ENCODE measurements at regions not wholly inside any gene's neighbourhood (a gene's known extent, or its start where the extent isn't known, plus 50 kb on each side); places are given as distances from the start of the nearest gene placed in this dataset.

- ATAC-seq: no peak
- no peak for DNase-seq
- Histone ChIP-seq H3K4me1 (ENCODE audit: control insufficient read depth, insufficient read depth, low read length) (no peaks in the 10 kb centered on the region), H3K27ac (ENCODE audit: low read length) (no peak overlapping the region), H3K9me3 (ENCODE audit: control insufficient read depth, low read length) (no peaks in the 10 kb centered on the region), H3K4me3 (ENCODE audit: low read length) (no peak overlapping the region), H3K27me3 (ENCODE audit: control insufficient read depth, insufficient read depth) (no peaks in the 10 kb centered on the region)
- WGBS: 65% methylated on average over 4 of the region's 4 CpGs
- intact Hi-C loops (cut with DNase I): no loop called here
Measured at GRCh38 chr4:36439556-36439955, 158.1 kb downstream of the DTHD1 start.

- Histone ChIP-seq H3K4me1 (ENCODE audit: control insufficient read depth, insufficient read depth, low read length) (no peaks in the 10 kb centered on the region), H3K4me3 (ENCODE audit: low read length) (no peak overlapping the region), H3K27ac (ENCODE audit: low read length) (no peak overlapping the region), H3K9me3 (ENCODE audit: control insufficient read depth, low read length) (no peaks in the 10 kb centered on the region), H3K27me3 (ENCODE audit: control insufficient read depth, insufficient read depth) (no peaks in the 10 kb centered on the region)
- ATAC-seq (no peak), DNase-seq (no peak)
- 80% methylated on average over 2 of the region's 2 CpGs for WGBS
- intact Hi-C loops (cut with DNase I): no loop called here
Measured at GRCh38 chr4:36445480-36445879, 164.1 kb downstream of the DTHD1 start.

DNA sequence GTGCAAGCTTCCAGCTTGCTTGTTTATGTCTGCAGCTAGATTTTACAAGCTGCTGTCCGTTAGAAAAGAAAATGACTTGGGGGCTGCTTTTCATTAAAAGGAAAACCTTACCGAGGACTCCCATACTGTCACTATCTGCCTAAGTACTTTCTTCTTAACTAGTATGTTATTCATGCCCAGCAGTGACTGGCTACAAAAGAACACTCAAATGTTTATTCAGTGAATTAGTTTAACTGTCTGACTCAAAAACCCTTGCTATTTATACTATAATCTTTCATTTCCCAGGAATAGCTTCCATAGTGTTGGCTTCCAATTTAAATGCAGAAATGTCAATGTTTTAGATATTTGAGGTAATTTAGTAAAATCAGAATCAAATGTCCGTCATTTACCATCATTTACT is 164.9 kb downstream of the DTHD1 start:
- H3K4me3 ChIP-seq (ENCODE audit: low read length): no peak overlapping the region
- ATAC-seq (no peak), DNase-seq (no peak)
- H3K9me3 ChIP-seq (ENCODE audit: control insufficient read depth, low read length): no peaks in the 10 kb centered on the region
- 78% methylated on average over 3 of the region's 3 CpGs for WGBS
- H3K4me1 ChIP-seq (ENCODE audit: control insufficient read depth, insufficient read depth, low read length): no peaks in the 10 kb centered on the region
- no peaks in the 10 kb centered on the region for H3K27me3 ChIP-seq (ENCODE audit: control insufficient read depth, insufficient read depth)
- intact Hi-C loops (cut with DNase I): no loop called here
- no peak overlapping the region for H3K27ac ChIP-seq (ENCODE audit: low read length)

GRCh38 chr4:36461344-36461743 is 179.9 kb downstream of the DTHD1 start:
- 31% methylated on average over 4 of the region's 4 CpGs for WGBS
- no peak for ATAC-seq
- no peaks in the 10 kb centered on the region for H3K9me3 ChIP-seq (ENCODE audit: control insufficient read depth, low read length)
- H3K27ac ChIP-seq (ENCODE audit: low read length): no peak overlapping the region
- no peaks in the 10 kb centered on the region for H3K4me1 ChIP-seq (ENCODE audit: control insufficient read depth, insufficient read depth, low read length)
- intact Hi-C loops (cut with DNase I): no loop called here
- H3K27me3 ChIP-seq (ENCODE audit: control insufficient read depth, insufficient read depth): no peaks in the 10 kb centered on the region
- DNase-seq: no peak
- H3K4me3 ChIP-seq (ENCODE audit: low read length): no peak overlapping the region

DNA sequence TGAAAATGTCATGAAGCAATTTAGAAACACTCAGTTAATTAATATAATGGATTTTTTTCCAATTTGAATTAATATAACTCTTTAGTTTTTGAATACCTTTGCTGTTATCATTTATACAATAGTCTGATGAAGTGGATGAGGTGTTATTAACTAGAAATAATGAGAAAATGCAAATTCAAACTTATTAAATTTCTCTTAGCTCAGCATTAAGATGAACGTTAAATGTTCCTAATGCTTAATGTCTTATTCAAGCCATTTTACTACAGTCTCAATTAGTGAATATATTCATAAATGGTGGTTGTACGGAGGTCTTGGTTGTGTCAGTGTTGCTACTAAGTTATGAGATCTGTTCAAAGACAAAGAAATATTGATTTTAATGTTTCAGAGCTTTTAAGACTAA is 186.3 kb downstream of the DTHD1 start:
- WGBS: 66% methylated on average over 2 of the region's 2 CpGs
- ATAC-seq: no peak
- intact Hi-C loops (cut with DNase I): no loop called here

GRCh38 chr4:36471903-36472302 is 190.5 kb downstream of the DTHD1 start:
- Histone ChIP-seq H3K27ac (ENCODE audit: low read length) (no peak overlapping the region), H3K9me3 (ENCODE audit: control insufficient read depth, low read length) (no peaks in the 10 kb centered on the region), H3K27me3 (ENCODE audit: control insufficient read depth, insufficient read depth) (no peaks in the 10 kb centered on the region), H3K4me1 (ENCODE audit: control insufficient read depth, insufficient read depth, low read length) (no peaks in the 10 kb centered on the region), H3K4me3 (ENCODE audit: low read length) (no peak overlapping the region)
- intact Hi-C loops (cut with DNase I): no loop called here
- ATAC-seq (no peak), DNase-seq (no peak)
- 78% methylated on average over 2 of the region's 2 CpGs for WGBS

More for the DNA sequence above, 186.3 kb downstream of the DTHD1 start:
- H3K9me3 ChIP-seq (ENCODE audit: control insufficient read depth, low read length): no peaks in the 10 kb centered on the region
- H3K4me3 ChIP-seq (ENCODE audit: low read length): no peak overlapping the region
- DNase-seq: no peak
- H3K27me3 ChIP-seq (ENCODE audit: control insufficient read depth, insufficient read depth): no peaks in the 10 kb centered on the region
- H3K4me1 ChIP-seq (ENCODE audit: control insufficient read depth, insufficient read depth, low read length): no peaks in the 10 kb centered on the region
- no peak overlapping the region for H3K27ac ChIP-seq (ENCODE audit: low read length)

DNA sequence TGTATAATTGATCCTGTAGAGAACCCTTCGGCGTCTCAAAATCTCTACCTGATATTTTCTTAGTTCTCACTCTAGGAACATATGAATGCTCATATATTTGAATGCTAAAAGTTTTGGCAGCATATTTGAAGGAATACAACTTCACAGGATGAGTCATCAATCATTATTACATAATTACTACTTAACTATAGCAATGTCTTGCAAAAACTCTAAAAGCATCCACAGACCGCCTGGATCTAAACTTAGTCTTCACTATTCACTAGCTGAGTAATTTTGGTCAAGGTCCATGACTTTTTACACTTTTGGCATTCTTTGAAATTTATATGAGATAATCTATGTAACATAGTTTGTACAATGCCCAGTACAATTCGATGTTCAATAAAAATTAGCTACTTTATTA is 194.7 kb downstream of the DTHD1 start:
- DNase-seq (no peak), ATAC-seq (no peak)
- Histone ChIP-seq H3K4me3 (ENCODE audit: low read length) (no peak overlapping the region), H3K27ac (ENCODE audit: low read length) (no peak overlapping the region), H3K4me1 (ENCODE audit: control insufficient read depth, insufficient read depth, low read length) (no peaks in the 10 kb centered on the region), H3K27me3 (ENCODE audit: control insufficient read depth, insufficient read depth) (no peaks in the 10 kb centered on the region), H3K9me3 (ENCODE audit: control insufficient read depth, low read length) (no peaks in the 10 kb centered on the region)
- WGBS: 86% methylated on average over 4 of the region's 4 CpGs
- intact Hi-C loops (cut with DNase I): no loop called here

DNA sequence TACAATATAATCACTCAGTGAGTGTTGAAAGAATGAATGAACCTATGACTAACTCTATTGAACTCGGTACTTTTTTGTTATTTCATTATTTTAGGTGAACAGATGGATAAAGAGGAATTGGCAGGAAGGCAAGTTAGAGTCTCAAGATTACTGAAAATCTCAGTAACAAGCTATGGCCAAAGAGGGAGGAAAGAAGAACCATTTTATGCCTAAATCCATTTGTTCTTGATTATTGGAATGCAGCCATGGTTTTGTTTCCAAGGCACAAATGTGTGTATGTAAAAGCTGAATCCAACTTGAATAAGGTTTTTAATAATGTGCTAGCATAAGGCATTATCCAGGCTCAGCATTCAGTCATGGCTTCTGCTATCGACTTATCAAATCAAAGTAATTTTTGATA is 196.4 kb downstream of the DTHD1 start:
- intact Hi-C loops (cut with DNase I): no loop called here
- 64% methylated on average over 2 of the region's 2 CpGs for WGBS
- no peak for ATAC-seq

GRCh38 chr4:36485885-36486284 is 204.5 kb downstream of the DTHD1 start:
- 83% methylated on average over 3 of the region's 3 CpGs for WGBS
- Histone ChIP-seq H3K27ac (ENCODE audit: low read length) (no peak overlapping the region), H3K27me3 (ENCODE audit: control insufficient read depth, insufficient read depth) (no peaks in the 10 kb centered on the region), H3K9me3 (ENCODE audit: control insufficient read depth, low read length) (no peaks in the 10 kb centered on the region), H3K4me1 (ENCODE audit: control insufficient read depth, insufficient read depth, low read length) (no peaks in the 10 kb centered on the region), H3K4me3 (ENCODE audit: low read length) (no peak overlapping the region)
- ATAC-seq (no peak), DNase-seq (no peak)
- intact Hi-C loops (cut with DNase I): no loop called here

More for the DNA sequence above, 196.4 kb downstream of the DTHD1 start:
- H3K27me3 ChIP-seq (ENCODE audit: control insufficient read depth, insufficient read depth): no peaks in the 10 kb centered on the region
- DNase-seq: no peak
- no peak overlapping the region for H3K4me3 ChIP-seq (ENCODE audit: low read length)
- no peaks in the 10 kb centered on the region for H3K4me1 ChIP-seq (ENCODE audit: control insufficient read depth, insufficient read depth, low read length)
- H3K27ac ChIP-seq (ENCODE audit: low read length): no peak overlapping the region
- no peaks in the 10 kb centered on the region for H3K9me3 ChIP-seq (ENCODE audit: control insufficient read depth, low read length)

DNA sequence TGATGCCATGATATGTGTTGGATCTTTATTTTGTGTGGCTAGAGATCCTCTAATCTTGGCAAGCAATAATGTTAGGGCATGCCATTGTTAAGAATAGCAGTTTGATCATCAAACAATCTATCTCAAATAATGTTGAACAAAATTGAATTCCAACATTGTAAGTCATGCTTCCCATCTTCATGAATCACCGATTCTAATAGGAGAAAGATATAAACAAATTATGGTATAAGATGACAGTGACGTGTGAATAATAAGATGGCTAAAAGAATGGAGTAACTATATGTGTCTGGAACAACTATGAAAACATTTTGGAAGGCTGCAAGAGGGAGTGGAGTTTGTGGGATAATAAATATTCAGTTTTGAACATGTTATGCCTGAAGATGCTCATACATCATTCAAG is 208.4 kb downstream of the DTHD1 start:
- intact Hi-C loops (cut with DNase I): no loop called here
- Histone ChIP-seq H3K4me3 (ENCODE audit: low read length) (no peak overlapping the region), H3K9me3 (ENCODE audit: control insufficient read depth, low read length) (no peaks in the 10 kb centered on the region), H3K27me3 (ENCODE audit: control insufficient read depth, insufficient read depth) (no peaks in the 10 kb centered on the region), H3K4me1 (ENCODE audit: control insufficient read depth, insufficient read depth, low read length) (no peaks in the 10 kb centered on the region), H3K27ac (ENCODE audit: low read length) (no peak overlapping the region)
- DNase-seq: no peak
- no peak for ATAC-seq
- 57% methylated on average over 2 of the region's 2 CpGs for WGBS

GRCh38 chr4:36492041-36492440 is 210.6 kb downstream of the DTHD1 start:
- Histone ChIP-seq H3K9me3 (ENCODE audit: control insufficient read depth, low read length) (no peaks in the 10 kb centered on the region), H3K4me3 (ENCODE audit: low read length) (no peak overlapping the region), H3K27me3 (ENCODE audit: control insufficient read depth, insufficient read depth) (no peaks in the 10 kb centered on the region), H3K27ac (ENCODE audit: low read length) (no peak overlapping the region), H3K4me1 (ENCODE audit: control insufficient read depth, insufficient read depth, low read length) (no peaks in the 10 kb centered on the region)
- DNase-seq: no peak
- ATAC-seq: no peak
- intact Hi-C loops (cut with DNase I): no loop called here
- 28% methylated on average over 1 of the region's 1 CpG for WGBS

GRCh38 chr4:36492590-36492989 is 211.2 kb downstream of the DTHD1 start:
- Histone ChIP-seq H3K4me3 (ENCODE audit: low read length) (no peak overlapping the region), H3K4me1 (ENCODE audit: control insufficient read depth, insufficient read depth, low read length) (no peaks in the 10 kb centered on the region), H3K27me3 (ENCODE audit: control insufficient read depth, insufficient read depth) (no peaks in the 10 kb centered on the region), H3K27ac (ENCODE audit: low read length) (no peak overlapping the region), H3K9me3 (ENCODE audit: control insufficient read depth, low read length) (no peaks in the 10 kb centered on the region)
- DNase-seq (no peak), ATAC-seq (no peak)
- WGBS: 98% methylated on average over 1 of the region's 1 CpG
- intact Hi-C loops (cut with DNase I): no loop called here
